ENCODE measurements at regions not wholly inside any gene's neighbourhood (a gene's known extent, or its start where the extent isn't known, plus 50 kb on each side); places are given as distances from the start of the nearest gene placed in this dataset.
"Not testable (repeated sequence)": the region's sequence is repeated elsewhere in the genome, so short reads cannot be mapped to it uniquely, and the experiment has no call there.

- H3K4me1 ChIP-seq (replicated peaks in 1 of 2; ENCODE audit: control insufficient read depth in 2 of 2, insufficient read depth in 2 of 2, low read length in 2 of 2); BruUV-seq (replicated peaks); DNase-seq (ENCODE audit: extremely low read depth in 1 of 4, low spot score in 3 of 4); H3K9me1 ChIP-seq (ENCODE audit: control insufficient read depth, insufficient read depth, low read length); H3K36me3 ChIP-seq (ENCODE audit: control insufficient read depth, insufficient read depth, low read length); H3K4me3 ChIP-seq; intact Hi-C loops (cut with micrococcal nuclease); CTCF ChIA-PET (ENCODE audit: low intra/inter-chr PET ratio); H3K9me3 ChIP-seq (replicated peaks; ENCODE audit: control insufficient read depth, insufficient read depth, low read depth, low read length); H3K79me2 ChIP-seq (ENCODE audit: control insufficient read depth, insufficient read depth, low read length); H2AFZ ChIP-seq (ENCODE audit: low read depth, low read length); H3K4me2 ChIP-seq (ENCODE audit: insufficient read depth, low read length); FAIRE-seq; H3K9ac ChIP-seq (ENCODE audit: insufficient read depth in 1 of 2, low read depth in 2 of 2, low read length in 2 of 2); in situ Hi-C loops (cut with MboI); POLR2A ChIA-PET; H3K27me3 ChIP-seq (ENCODE audit: control insufficient read depth in 2 of 2, insufficient read depth in 2 of 2, low read length in 2 of 2); H4K20me1 ChIP-seq (replicated peaks; ENCODE audit: control insufficient read depth, insufficient read depth, low read length); ATAC-seq; H3K27ac ChIP-seq (ENCODE audit: extremely low read depth, low read depth, low read length): not testable (repeated sequence)
- WGBS (ENCODE audit: insufficient coverage, low coverage, missing lambda C conversion rate): 59% methylated on average over 4 of the region's 4 CpGs
Observed at GRCh38 chr3:152774230-152774629, 60.7 kb upstream of the P2RY1 start.

- Histone ChIP-seq H3K36me3 (ENCODE audit: control insufficient read depth, insufficient read depth, low read length) (no peaks in the 10 kb centered on the region), H3K27ac (ENCODE audit: extremely low read depth, low read depth, low read length) (no peak overlapping the region), H3K4me3 (no peak overlapping the region), H3K9me1 (ENCODE audit: control insufficient read depth, insufficient read depth, low read length) (no peaks in the 10 kb centered on the region), H4K20me1 (replicated peaks; ENCODE audit: control insufficient read depth, insufficient read depth, low read length) (no peaks in the 10 kb centered on the region), H3K9ac (ENCODE audit: insufficient read depth in 1 of 2, low read depth in 2 of 2, low read length in 2 of 2) (no peak overlapping the region), H3K4me1 (replicated peaks in 1 of 2; ENCODE audit: control insufficient read depth in 2 of 2, insufficient read depth in 2 of 2, low read length in 2 of 2) (no peaks in the 10 kb centered on the region), H3K9me3 (replicated peaks; ENCODE audit: control insufficient read depth, insufficient read depth, low read depth, low read length) (no peaks in the 10 kb centered on the region), H3K4me2 (ENCODE audit: insufficient read depth, low read length) (no peak overlapping the region), H3K79me2 (ENCODE audit: control insufficient read depth, insufficient read depth, low read length) (no peaks in the 10 kb centered on the region), H2AFZ (ENCODE audit: low read depth, low read length) (no peak overlapping the region), H3K27me3 (ENCODE audit: control insufficient read depth in 2 of 2, insufficient read depth in 2 of 2, low read length in 2 of 2) (no peaks in the 10 kb centered on the region)
- no TSS peak for BruUV-seq (replicated peaks)
- TF ChIP-seq RHOXF2B (CRISPR knock-in tag; conservative IDR thresholded peaks at IDR 0.05) (no peak), ATF3 (IDR thresholded peaks at IDR 0.05) (peak; percentile 51; the same call in 1 of the 2 replicates), ATF3 (CRISPR knock-in tag; conservative IDR thresholded peaks at IDR 0.05) (no peak), CEBPG (CRISPR knock-in tag; IDR thresholded peaks at IDR 0.05) (no peak), CEBPG (tag; conservative IDR thresholded peaks at IDR 0.05 in 1 of 2, IDR thresholded peaks at IDR 0.05 in 1 of 2) (peak; percentile 25 to 58; a peak in 2 of 4 replicates)
- intact Hi-C loops (cut with micrococcal nuclease): no loop called here
- DNase-seq (ENCODE audit: extremely low read depth in 1 of 4, low spot score in 3 of 4): no peak
- CTCF ChIA-PET (ENCODE audit: low intra/inter-chr PET ratio): no interaction called here
- POLR2A ChIA-PET: no interaction called here
- no peak for FAIRE-seq
- no peak for ATAC-seq
- in situ Hi-C loops (cut with MboI): no loop called here
- 68% methylated on average over 2 of the region's 2 CpGs for WGBS (ENCODE audit: insufficient coverage, low coverage, missing lambda C conversion rate)
Observed at GRCh38 chr3:152778022-152778421, 56.9 kb upstream of the P2RY1 start.

All from K562 (cell line).